ENCODE measurements at regions not wholly inside any gene's neighbourhood (a gene's known extent, or its start where the extent isn't known, plus 50 kb on each side); places are given as distances from the start of the nearest gene placed in this dataset.
A peak's percentile ranks its signal among the peaks of the same experiment; 100 is the strongest.
"Not testable (repeated sequence)": the region's sequence is repeated elsewhere in the genome, so short reads cannot be mapped to it uniquely, and the experiment has no call there.

DNA sequence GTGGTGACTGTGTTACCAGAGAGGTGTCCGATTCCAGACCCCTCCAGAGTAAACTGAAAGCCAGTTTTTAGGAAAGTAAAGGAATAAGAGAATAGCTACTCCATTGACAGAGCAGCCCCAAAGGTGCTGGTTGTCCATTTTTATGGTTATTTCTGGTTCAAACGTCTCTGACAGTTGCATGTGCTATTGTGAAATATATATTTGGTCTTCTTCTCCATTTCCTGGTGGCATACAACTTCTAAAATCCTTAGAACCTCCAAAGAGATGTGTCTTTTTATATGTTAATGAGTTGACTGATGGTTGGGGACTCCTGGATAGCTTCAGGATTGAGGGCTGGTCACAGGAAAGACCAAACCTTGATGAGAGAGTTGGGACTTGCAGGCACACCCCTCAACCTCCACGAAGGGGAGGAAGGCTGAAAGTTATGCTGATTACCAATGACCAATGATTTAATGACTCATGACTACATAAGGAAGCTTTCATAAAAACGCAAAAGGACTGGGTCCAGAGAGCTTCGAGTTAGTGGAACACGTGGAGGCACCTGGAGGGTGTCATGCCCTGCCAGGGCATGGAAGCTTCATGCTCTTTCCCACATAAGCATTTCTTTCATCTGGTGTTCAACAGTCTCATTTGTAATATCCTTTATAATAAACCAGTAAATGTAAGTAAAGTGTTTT, 100.7 kb downstream of the SLC16A1 start:
- no peak for DNase-seq (ENCODE audit: low spot score)

DNA sequence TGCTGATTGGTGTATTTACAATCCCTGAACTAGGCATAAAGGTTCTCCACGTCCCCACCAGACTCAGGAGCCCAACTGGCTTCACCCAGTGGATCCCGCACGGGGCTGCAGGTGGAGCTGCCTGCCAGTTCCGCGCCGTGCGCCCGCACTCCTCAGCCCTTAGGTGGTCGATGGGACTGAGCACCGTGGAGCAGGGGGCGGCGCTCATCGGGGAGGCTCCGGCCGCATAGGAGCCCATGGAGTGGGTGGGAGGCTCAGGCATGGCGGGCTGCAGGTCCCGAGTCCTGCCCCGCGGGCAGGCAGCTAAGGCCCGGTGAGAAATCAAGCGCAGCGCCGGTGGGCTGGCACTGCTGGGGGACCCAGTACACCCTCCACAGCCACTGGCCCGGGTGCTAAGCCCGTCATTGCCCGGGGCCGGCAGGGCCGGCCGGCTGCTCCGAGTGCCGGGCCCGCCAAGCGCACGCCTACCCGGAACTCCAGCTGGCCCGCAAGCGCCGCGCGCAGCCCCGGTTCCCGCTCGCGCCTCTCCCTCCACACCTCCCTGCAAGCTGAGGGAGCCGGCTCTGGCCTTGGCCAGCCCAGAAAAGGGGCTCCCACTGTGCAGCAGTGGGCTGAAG, 101.5 kb downstream of the SLC16A1 start:
- DNase-seq (ENCODE audit: low spot score): not testable (repeated sequence)

DNA sequence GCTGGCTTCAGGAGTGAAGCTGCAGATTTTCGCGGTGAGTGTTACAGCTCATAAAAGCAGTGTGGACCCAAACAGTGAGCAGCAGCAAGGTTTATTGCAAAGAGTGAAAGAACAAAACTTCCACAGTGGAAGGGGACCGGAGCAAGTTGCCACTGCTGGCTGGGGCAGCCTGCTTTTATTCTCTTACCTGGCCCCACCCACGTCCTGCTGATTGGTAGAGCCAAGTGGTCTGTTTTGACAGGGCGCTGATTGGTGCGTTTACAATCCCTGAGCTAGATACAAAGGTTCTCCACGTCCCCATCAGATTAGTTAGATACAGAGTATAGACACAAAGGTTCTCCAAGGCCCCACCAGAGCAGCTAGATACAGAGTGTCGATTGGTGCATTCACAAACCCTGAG, 102.1 kb downstream of the SLC16A1 start:
- not testable (repeated sequence) for DNase-seq (ENCODE audit: low spot score)

DNA sequence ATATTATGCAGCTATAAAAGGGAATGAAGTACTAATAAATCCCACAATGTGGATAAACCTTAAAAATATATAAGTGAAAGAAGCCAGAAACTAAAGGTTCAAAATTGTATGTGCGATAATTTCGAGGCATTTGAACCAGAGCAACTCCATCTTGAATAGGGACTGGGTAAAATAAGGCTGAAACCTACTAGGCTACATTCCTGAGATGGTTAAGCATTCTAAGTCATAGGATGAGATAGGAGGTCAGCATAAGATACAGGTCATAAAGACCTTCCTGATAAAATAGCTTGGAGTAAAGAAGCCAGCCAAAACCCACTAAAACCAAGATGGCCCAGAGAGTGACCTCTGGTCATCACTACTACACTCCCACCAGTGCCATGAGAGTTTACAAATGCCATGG, 103.1 kb downstream of the SLC16A1 start:
- DNase-seq (ENCODE audit: low spot score): no peak

DNA sequence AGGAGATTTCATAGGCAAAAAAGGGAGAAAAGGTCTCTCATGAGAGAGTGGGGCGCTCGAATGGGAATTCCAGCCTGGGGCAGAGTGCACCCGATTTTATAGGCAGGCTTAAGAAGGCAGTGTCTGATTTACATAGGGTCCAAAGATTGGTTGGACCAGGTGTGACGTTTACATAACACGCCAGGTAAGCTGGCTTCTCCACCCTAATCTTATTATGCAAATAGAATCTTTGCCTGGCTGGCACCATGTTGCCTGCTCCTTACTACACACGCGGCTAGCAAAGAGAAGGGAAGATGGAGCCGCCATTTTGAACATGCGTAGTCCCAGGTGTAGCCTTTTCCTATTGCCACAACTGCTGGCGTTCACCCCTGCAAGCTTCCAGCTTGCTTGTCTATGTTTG, 103.7 kb downstream of the SLC16A1 start:
- no peak for DNase-seq (ENCODE audit: low spot score)

DNA sequence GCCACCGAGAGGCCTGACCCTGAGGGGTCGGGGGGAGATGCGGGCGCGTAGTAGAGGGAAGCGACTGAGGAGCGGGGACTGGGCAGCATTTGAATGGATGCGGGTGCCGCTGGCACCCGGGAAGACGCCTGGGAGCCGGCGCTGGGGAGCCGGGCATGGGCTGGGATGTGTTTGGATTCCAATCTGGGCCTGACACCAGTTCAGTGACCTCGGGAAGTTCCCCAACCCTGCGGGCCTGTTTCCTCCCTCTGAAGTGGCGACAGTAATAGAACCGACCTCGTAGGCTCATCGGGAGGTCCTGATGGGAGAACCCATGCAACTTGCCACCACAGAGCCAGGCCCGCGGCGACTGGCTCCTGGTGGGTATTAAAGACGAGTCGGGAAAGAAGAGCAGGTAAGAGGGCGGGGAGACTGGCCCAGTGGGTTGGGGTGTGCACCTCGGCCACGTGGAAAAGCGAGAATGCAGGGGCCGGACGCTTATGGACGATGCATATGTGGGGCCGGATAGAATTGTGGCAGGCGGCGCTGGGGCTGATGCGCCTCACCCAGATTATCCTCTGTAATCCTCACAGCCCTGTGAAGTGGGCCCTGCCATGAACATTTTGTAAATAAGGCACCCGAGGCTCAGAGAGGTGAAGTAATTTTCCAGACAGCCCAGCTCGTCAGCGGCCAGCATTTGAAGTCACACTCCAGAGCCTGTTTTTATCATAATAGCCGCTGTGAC, 105.8 kb downstream of the SLC16A1 start:
- no peak for DNase-seq (ENCODE audit: low spot score)

DNA sequence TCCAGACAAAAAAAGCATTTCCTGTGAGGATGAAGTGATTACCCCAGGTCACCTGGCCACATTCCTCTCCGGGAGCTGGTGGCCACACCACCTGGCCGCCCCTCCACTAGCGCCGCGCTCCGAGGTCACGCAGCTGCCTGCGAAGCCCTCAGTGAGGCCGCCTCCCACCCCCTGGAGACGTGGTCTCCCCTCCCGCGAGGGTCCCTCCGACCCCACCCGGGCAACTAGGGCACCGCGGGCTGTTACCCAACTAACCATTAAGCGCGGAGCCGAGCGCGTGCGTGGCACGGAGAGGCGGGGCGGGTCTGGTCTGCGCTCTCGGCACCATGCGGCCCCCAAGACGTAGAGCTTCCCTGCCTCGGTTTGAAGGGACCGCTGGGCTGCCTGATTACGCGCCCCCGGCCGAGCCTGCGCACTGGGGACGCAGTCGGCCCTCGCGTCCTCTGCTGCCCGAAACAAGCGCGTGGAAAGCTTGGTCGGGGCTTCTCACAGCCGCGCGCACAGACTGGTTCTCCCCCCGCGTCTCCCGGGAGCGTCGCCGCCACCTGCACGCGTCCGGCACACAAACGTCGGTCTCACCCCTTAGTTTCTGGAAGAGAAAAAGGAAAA, 106.5 kb downstream of the SLC16A1 start:
- peak; percentile 66 for DNase-seq (ENCODE audit: low spot score)

DNA sequence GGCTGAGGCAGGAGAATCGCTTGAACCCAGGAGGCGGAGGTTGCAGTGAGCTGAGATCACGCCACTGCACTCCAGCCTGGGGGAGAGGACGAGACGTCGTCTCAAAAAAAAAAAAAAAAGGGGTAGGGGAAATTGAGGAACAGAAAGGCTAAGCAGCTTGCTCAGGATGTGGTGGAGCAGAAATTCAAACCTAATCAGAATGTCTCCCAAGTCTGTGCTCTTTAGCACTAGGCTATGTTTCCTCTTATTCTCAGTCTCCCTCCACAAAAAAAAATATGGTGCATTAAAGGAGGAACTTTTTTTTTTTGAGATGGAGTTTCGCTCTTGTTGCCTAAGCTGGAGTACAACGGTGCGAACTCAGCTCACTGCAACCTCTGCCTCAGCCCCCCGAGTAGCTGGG, 114.2 kb downstream of the SLC16A1 start:
- peak; percentile 44 for DNase-seq (ENCODE audit: low spot score)

DNA sequence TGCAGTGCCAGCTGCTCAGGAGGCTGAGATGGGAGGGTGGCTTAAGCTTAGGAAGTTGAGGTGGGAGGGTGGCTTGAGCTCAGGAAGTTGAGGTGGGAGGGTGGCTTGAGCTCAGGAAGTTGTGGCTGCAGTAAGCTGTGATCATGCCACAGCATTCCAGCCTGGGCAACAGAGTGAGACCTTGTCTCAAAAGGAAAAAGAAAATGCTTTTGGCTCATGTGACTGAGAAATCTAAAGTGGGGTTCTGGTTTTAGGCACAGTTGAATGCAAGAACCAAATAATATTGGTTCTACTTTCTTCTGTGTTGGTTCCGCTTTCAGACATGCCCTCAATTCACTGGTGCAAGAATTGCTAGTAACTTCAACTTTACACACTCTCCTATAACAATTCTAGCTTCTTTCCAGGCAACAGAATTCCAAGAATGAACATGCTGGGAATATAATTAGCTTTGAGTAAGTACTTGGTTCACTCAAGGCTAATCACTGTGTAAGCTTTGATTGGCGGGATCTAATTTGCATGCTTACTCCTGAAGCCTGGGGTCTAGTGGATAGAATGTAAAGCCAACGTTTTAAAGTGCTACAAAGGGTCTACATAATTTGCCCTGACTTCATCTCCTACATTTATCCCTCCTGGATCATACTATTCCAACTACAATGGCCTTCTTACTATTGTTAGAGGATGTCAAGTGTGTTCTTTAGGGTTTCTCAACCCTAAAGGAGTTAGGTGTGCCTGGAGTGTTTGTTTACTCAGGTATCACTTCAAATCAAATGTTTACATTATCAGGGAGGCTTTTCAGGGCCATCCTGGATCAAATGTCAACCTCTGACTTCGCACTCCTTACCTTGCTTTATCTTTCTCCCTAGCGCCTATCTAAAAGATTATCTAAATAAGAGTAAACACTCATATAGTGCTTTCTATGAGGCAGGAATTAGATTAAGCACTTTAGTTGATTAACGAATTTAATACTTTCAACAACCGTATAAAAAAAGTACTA, 115.1 kb downstream of the SLC16A1 start:
- peak; percentile 68 for DNase-seq (ENCODE audit: low spot score)

DNA sequence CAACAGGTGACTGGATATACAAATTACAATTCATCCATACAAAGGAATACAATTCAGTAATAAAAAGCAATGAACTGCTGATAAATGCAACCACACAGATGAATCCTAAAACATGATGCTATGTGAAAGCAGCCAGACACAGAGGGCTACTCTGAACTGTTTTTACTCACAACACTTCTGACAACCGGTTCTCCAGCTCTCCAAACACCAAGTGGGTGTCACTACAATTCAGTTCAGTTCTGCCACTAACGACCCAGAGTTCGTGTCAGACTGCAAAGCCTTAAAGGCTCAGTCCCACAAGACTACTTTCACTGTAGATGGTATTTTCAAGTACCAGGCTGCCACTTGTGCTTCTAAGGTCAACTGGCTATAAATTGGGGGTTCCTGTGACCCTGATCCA, 119.4 kb downstream of the SLC16A1 start:
- DNase-seq (ENCODE audit: low spot score): no peak

DNA sequence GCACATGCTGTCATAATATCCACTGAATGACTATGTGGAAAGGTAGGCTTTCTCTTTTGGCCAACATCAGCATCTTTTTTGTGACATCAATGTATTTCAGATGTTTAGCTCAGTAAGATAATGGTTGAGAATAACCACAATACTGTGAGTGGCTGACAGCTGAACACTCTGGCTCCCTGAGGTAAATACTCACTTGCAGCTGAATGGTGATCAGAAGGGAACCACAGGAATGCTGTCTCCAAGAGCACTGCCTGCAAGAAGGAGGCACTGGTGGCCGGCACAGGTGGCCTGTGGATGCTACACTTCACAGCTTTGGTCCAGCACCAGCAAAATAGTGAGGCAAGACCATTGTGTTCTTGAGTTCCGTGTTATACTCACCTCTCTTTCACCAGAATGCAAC, 118.7 kb upstream of the PPM1J start:
- DNase-seq (ENCODE audit: low spot score): no peak

DNA sequence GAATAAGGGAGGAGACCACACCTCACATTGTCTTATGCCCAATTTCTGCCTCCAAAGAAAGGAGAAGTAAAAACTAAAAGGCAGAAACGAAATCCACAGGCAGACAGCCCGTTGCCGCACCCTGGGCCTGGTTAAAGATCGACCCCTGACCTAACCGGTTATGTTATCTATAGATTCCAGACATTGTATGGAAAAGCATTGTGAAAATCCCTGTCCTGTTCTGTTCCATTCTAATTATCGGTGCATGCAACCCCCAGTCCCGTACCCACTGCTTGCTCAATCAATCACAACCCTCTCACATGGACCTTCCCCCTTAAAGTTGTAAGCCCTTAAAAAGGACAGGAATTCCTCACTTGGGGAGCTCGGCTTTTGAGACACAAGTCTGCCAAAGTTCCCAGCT, 117.1 kb upstream of the PPM1J start:
- not testable (repeated sequence) for DNase-seq (ENCODE audit: low spot score)

DNA sequence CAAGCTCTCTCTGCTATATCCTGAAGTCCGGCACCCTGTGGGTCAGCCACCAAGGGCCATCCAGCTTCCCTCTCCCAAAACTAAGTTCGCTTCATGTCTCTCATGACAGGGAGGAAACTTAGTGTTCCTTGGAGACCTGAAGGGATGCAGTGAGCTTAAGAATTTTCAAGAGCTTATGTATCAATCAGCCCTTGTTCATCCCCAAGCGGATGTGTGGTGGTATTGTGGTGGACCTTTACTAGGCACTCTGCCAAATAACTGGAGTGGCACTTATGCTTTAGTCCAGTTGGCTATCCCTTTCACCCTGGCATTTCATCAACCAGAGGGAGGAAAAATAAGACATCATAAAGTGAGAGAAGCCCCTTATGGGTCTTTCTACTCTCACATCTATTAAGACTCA, 114.6 kb upstream of the PPM1J start:
- DNase-seq (ENCODE audit: low spot score): not testable (repeated sequence)

DNA sequence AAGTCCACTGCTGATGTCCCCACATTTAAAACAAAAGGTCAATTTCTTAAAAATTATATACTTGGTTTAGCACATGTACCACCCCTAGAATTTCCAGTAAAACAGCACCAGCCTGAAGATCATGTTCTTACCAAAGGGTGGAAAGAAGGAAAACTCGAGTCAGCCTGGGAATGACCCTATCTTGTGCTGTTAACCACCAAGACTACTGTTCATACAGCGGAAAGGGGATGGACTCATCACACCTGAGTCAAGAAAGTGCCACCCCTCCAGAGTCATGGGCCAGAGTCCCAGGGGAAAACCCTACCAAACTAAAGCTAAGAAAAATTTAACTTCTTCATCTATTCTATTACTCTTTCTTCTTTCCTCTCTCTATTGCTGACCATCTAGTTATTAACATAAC, 113.6 kb upstream of the PPM1J start:
- DNase-seq (ENCODE audit: low spot score): no peak

DNA sequence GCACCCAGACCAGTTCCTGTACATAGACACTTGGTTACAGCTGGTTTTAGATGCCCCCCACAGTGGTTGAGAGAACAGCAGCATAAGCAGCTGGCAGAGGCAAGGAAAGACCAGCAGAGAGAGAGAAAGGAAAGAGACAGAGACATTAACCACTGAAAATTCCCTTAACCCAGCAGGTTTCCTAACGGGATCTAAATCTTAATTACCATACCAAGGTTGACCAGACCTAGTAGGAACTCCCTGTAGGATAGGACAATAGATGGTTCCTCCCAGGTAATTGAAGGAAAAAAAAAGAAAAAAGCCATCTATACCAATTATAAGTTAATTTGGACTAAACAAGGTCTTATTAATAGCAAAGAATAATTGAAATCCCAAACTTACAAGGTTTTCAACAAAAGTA, 112.3 kb upstream of the PPM1J start:
- not testable (repeated sequence) for DNase-seq (ENCODE audit: low spot score)

DNA sequence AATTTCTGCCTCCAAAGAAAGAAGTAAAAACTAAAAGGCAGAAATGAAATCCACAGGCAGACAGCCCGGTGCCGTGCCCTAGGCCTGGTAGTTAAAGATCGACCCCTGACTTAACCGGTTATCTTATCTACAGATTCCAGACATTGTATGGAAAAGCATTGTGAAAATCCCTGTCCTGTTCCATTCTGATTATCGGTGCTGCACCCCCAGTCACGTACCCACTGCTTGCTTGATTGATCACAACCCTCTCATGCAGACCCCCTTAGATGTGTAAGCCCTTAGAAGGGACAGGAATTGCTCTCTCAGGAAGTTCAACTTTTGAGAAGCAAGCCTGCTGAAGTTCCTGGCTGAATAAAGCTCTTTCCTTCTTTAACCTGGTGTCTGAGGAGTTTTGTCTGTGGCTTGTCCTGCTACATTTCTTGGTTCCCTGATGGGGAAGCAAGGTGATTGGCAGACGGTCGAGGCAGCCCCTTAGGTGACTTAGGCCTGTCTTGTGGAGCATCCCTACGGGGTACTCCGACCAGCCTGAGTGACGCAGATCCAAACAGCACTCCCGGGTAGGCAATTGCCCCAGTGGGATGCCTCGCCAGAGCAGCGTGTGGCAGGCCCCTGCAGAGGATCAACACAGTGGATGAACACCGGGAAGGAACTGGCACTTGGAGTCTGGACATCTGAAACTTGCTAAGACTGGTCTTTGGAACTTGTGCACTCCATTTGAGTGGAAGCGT, 111.2 kb upstream of the PPM1J start:
- DNase-seq (ENCODE audit: low spot score): no peak

DNA sequence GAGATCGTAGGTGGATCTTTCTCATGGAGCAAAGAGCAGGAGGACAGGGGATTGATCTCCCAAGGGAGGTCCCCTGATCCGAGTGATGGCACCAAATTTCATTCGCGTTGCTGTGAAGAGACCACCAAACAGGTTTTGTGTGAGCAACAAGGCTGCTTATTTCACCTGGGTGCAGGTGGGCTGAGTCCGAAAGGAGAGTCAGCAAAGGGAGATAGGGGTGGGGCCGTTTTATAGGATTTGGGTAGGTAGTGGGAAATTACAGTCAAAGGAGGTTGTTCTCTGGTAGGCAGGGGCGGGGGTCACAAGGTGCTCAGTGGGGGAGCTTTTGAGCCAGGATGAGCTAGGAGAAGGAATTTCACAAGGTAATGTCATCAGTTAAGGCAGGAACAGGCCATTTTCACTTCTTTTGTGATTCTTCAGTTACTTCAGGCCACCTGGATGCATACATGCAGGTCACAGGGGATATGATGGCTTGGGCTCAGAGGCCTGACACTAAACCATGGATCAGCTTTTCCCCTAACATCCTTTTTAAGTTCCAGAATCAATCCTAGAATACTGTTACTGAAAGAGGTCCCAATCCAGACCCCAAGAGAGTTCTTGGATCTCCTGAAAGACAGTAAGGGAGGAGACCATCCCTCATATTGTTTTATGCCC, 110.6 kb upstream of the PPM1J start:
- not testable (repeated sequence) for DNase-seq (ENCODE audit: low spot score)

DNA sequence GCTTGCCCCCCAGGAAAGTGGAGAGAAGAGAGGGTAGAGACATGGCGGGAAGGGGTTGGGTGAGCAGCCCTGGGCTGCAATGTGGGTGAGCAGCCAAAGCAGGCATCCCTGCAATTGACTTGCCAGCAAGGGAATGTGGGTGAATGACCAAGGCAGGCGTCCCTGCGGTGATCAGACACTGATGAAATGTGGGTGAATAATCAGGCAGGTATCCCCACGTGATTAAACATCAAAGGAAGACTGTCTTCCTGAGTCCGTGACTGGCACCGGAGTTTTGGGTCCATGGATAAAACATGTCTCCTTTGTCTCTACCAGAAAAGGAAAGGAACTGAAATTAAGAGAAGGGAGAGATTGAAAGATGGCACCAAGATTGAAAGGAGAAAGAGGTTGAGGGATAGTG, 109.9 kb upstream of the PPM1J start:
- DNase-seq (ENCODE audit: low spot score): not testable (repeated sequence)

DNA sequence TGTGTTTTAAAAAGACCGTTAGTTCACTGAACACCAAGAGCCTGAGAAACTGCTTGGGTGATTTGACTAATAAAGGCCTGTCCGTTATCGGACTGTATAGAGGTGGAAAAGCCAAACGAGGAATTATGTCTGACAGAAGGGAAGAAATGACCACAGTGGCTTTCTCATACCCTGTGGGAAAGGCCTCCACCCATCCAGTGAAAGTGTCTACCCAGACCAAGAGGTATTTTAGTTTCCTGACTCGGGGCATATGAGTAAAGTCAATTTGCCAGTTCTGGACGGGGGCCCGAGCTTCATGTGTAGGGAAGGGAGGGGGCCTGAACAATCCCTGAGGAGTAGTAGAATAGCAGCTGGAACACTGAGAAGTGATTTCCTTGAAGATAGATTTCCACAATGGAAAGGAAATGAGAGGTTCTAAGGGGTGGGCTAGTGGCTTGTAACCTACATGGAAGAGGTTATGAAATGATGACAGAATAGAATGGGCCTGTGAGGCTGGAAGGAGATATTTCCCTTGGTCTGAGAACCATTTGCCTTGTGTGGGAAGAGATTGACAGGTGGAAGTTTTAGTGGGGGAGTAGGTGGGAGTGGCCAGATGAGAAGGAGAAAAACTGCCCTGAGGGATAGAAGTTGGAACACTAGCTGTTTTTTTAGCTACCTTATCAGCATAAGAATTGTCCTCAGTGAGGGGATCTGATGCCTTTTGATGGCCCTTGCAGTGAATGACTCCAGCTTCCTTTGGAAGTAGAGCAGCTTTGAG, 106.4 kb upstream of the PPM1J start:
- DNase-seq (ENCODE audit: low spot score): not testable (repeated sequence)

All from Ammon's horn (tissue), 1 donor.